Adrenal gland (tissue), 9 donors: ENCODE measurements at regions not wholly inside any gene's neighbourhood (a gene's known extent, or its start where the extent isn't known, plus 50 kb on each side); places are given as distances from the start of the nearest gene placed in this dataset.

Experiments
- DNase-seq, 7 donors: peaks; one replicate each; pipeline ENCODE4 v3.0.0-alpha.2; 2019 to 2020
- H3K27ac ChIP-seq, 5 donors: fragments of 200-600 bp; sonication (generic) in 4 of 5; 1 replicate in 3 of 5; 2 replicates in 2 of 5; pipeline versions ENCODE4 v1.5.1 to v1.8.0; 2016 to 2020; ENCODE audit warnings: mild to moderate bottlenecking in 1 of 5
- H3K27me3 ChIP-seq: fragments of 200-600 bp; 2 replicates; pipeline ENCODE4 v1.8.0; 2021
- H3K36me3 ChIP-seq, 2 donors: fragments of 200-600 bp; replicated peaks in 1 of 2; 1 replicate in 1 of 2; 2 replicates in 1 of 2; pipeline versions ENCODE4 v1.5.1 to v1.8.0; 2018 to 2022
- H3K4me1 ChIP-seq, 2 donors: fragments of 200-600 bp; replicated peaks in 1 of 2; 1 replicate in 1 of 2; 2 replicates in 1 of 2; pipeline versions ENCODE4 v1.5.1 to v1.8.0; 2018 to 2021
- H3K4me3 ChIP-seq, 4 donors: fragments of 200-600 bp; sonication (generic) in 3 of 4; one replicate each; pipeline ENCODE4 v1.5.1; 2016 to 2018
- H3K9me3 ChIP-seq, 3 donors: fragments of 200-600 bp; sonication (generic) in 1 of 3; replicated peaks in 1 of 3; 1 replicate in 2 of 3; 2 replicates in 1 of 3; pipeline versions ENCODE4 v1.5.1 to v1.8.0; 2016 to 2021
- CTCF ChIP-seq, 6 experiments: fragments of 450-650 bp in 4 of 6; fragments of 200-600 bp in 2 of 6; sonication (generic) in 1 of 6; IDR thresholded peaks; 1 replicate in 5 of 6; 2 replicates in 1 of 6; pipeline versions ENCODE4 v1.5.1 to v1.8.0; 2016 to 2021; ENCODE audit warnings: antibody characterized with exemption in 6 of 6, mild to moderate bottlenecking in 2 of 6, moderate library complexity in 1 of 6
- POLR2A ChIP-seq, 2 donors: fragments of 450-650 bp; IDR thresholded peaks; one replicate each; pipeline ENCODE4 v1.6.1; 2017; ENCODE audit warnings: antibody characterized with exemption in 2 of 2, mild to moderate bottlenecking in 2 of 2, moderate library complexity in 1 of 2
- WGBS, 4 donors: extraction: QIAGEN DNeasy Blood & Tissue Kit in 2 of 4; methylation state at CpG; one replicate each; pipeline versions ENCODE4 v1.1.5 to v1.1.7; 2013 to 2017; 5-methylcytosine and 5-hydroxymethylcytosine counted together
- intact Hi-C, 2 donors: fragments of 100-400 bp; cut with DNase I; formaldehyde crosslinking; loops; one replicate each; pipeline versions ENCODE4 v1.14.1 to v1.15.0; 2022 to 2023
- donor health status: healthy with polysubstance abuse.
- donor health status: Bipolar disorder and iron deficiency.
- donor health status: DM: yes; HTN: yes; CAD: no.
- donor health status: DM: no; HTN: no; CAD: no.
- donor health status: DM: no; HTN: no; CAD: no.

DNA sequence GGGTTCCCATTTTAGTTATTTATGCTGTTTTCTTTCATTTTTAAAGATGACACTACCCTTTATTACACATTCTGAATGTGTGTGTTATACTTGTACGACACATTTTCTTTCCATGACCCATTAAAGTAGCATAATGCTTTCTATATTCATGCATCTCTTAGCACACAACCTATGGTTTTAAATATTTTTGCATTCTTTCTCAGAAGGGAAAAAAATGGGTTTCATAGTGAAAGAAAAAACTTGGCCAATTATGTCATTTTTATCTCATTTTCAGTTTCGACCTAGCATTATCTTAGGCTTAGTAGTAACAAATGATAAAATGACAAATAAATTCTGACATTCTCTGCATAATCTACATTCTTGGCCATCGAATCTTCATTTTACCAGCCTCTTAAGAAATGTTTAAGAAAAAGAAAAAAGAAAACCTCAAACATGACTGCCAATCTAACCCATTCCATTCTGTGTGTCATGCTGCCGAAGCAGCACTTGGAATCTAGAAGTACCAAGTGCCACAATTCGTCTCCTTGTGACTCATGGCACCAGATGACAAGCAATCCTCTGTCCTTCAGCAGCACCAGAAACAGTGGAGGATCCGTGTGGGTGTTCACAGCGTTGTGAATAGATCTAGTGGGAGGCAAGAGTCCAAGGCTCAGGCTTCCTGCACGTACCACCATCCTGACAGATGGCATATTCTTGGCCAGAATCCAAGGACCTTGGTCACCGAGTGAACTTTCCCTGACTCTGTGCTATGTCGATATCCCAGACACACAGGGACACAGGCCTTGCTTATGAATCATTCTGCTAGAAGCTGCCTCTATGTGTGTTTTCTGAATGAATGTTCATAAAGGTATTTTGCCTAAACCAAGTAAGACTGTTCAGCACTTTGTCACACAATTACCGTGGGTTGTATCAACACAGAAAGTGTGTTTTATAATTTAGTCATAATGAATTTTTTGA, 502.7 kb downstream of the NR2F1-AS1 start:
- Histone ChIP-seq H3K27ac (peak overlapping the region in 3 of 5 donors; percentile 20 to 76 (median 45)), H3K36me3 (no peaks in the 10 kb centered on the region), H3K27me3 (no peaks in the 10 kb centered on the region), H3K4me1 (peaks cover 0 to 10% of the 10 kb centered on the region in 2 donors), H3K4me3 (peak overlapping the region in 1 of 4 donors; percentile 9), H3K9me3 (no peaks in the 10 kb centered on the region)
- TF ChIP-seq POLR2A (IDR thresholded peaks at IDR 0.05) (peak in 1 of 2 donors; percentile 47), CTCF (IDR thresholded peaks at IDR 0.05) (no peak)
- 15 to 21% (median 20%) methylated on average over 11 of the region's 11 CpGs for WGBS, 4 donors
- intact Hi-C loops, result no loop called here
- DNase-seq, result peak; percentile 86 to 95 (median 92)

- intact Hi-C loops, result no loop called here
- H3K36me3 ChIP-seq, result no peaks in the 10 kb centered on the region
- no peak overlapping the region for H3K4me3 ChIP-seq
- no peak for TF ChIP-seq CTCF (IDR thresholded peaks at IDR 0.05)
- TF ChIP-seq POLR2A (IDR thresholded peaks at IDR 0.05), result no peak
- WGBS, 4 donors, result 89 to 95% (median 94%) methylated on average over 4 of the region's 4 CpGs
- DNase-seq, result no peak
- no peaks in the 10 kb centered on the region for H3K9me3 ChIP-seq
- no peak overlapping the region for H3K27ac ChIP-seq
- peaks cover 0 to 10% of the 10 kb centered on the region in 2 donors for H3K4me1 ChIP-seq
- H3K27me3 ChIP-seq, result no peaks in the 10 kb centered on the region
Measured at GRCh38 chr5:93076566-93076965, 504.5 kb downstream of the NR2F1-AS1 start.

DNA sequence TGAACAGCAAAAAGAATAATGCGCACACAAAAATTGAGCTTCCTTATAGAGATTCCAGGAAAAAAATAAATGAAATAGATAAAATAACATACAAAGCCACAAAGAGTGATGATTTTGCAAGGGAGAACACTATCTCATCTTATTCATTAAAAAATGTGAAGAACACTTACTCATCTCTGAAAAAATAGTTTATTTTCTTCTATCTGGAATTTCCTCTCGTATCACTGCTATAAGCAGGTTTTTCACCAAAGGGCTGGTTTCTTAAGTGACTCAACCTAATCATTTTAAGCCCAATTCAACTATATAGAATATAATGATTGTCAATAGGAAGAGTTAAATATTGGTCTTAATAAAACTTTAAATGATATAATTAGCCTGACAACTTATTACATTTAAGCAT, 504.9 kb downstream of the NR2F1-AS1 start:
- Histone ChIP-seq H3K27me3 (no peaks in the 10 kb centered on the region), H3K4me3 (no peak overlapping the region), H3K9me3 (no peaks in the 10 kb centered on the region), H3K27ac (no peak overlapping the region), H3K4me1 (peaks cover 0 to 10% of the 10 kb centered on the region in 2 donors), H3K36me3 (no peaks in the 10 kb centered on the region)
- TF ChIP-seq POLR2A (IDR thresholded peaks at IDR 0.05) (no peak), CTCF (IDR thresholded peaks at IDR 0.05) (no peak)
- intact Hi-C loops, result no loop called here
- DNase-seq, result no peak
- 84 to 93% (median 91%) methylated on average over 2 of the region's 2 CpGs for WGBS, 4 donors

DNA sequence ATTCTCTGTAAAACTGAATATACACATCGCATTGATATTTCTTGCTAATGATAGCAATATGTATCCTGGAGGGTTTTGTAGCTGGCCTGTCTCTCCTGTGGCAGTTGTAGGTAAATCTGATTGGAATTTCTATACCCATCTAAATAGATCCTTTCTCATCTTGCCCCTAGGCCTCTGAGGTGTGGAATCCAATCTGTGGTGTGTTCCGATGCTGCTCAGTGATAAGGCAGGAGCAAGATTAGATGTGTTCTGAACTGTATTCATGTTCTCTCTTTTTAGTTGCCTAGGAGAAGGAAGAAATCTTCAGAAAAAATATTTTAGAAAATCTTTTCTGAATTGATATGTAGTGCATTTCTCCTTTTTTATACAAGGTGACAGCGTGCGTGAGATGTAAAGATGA, 507.5 kb downstream of the NR2F1-AS1 start:
- intact Hi-C loops, result no loop called here
- H3K27ac ChIP-seq, result no peak overlapping the region

More for the DNA sequence above, 507.5 kb downstream of the NR2F1-AS1 start:
- H3K36me3 ChIP-seq, result no peaks in the 10 kb centered on the region
- peaks cover 0 to 1% of the 10 kb centered on the region in 2 donors for H3K4me1 ChIP-seq
- H3K27me3 ChIP-seq, result no peaks in the 10 kb centered on the region
- TF ChIP-seq POLR2A (IDR thresholded peaks at IDR 0.05) (no peak), CTCF (IDR thresholded peaks at IDR 0.05) (no peak)
- no peak for DNase-seq
- WGBS, 4 donors, result 93 to 99% (median 96%) methylated on average over 4 of the region's 4 CpGs
- H3K4me3 ChIP-seq, result no peak overlapping the region
- H3K9me3 ChIP-seq, result no peaks in the 10 kb centered on the region
